GM21619 (cell line): ENCODE measurements at regions not wholly inside any gene's neighbourhood (a gene's known extent, or its start where the extent isn't known, plus 50 kb on each side); places are given as distances from the start of the nearest gene placed in this dataset.

Experiments used
- ATAC-seq: cut with Tn5 transposase; IDR thresholded peaks from one replicate; pipeline ENCODE4 v1.9.1; 2021; ENCODE audit not compliant: unreplicated experiment

GRCh38 chr2:174669336-174669735, 71.7 kb upstream of the WIPF1 start:
- ATAC-seq = no peak

- ATAC-seq = no peak
These were observed 70.5 kb upstream of the WIPF1 start for GRCh38 chr2:174668075-174668474.

- no peak for ATAC-seq
These were observed 69.8 kb upstream of the WIPF1 start for GRCh38 chr2:174667250-174667860.

GRCh38 chr2:174666845-174667244, 69.2 kb upstream of the WIPF1 start:
- ATAC-seq = no peak

GRCh38 chr2:174666312-174666711, 68.7 kb upstream of the WIPF1 start:
- ATAC-seq = no peak

GRCh38 chr2:174664084-174664759, 66.6 kb upstream of the WIPF1 start:
- ATAC-seq = no peak

- ATAC-seq = no peak
These were observed 65.9 kb upstream of the WIPF1 start for GRCh38 chr2:174663550-174663949.

- no peak for ATAC-seq
These were observed 65.3 kb upstream of the WIPF1 start for GRCh38 chr2:174662859-174663258.

- no peak for ATAC-seq
These were observed 64.9 kb upstream of the WIPF1 start for GRCh38 chr2:174662459-174662858.

- no peak for ATAC-seq
These were observed 63.5 kb upstream of the WIPF1 start for GRCh38 chr2:174660984-174661675.

GRCh38 chr2:174659069-174659900, 61.7 kb upstream of the WIPF1 start:
- ATAC-seq = no peak

- ATAC-seq = no peak
These were observed 59.1 kb upstream of the WIPF1 start for GRCh38 chr2:174656676-174657176.

- ATAC-seq = no peak
These were observed 58.4 kb upstream of the WIPF1 start for GRCh38 chr2:174656035-174656434.

- ATAC-seq = no peak
These were observed 56.9 kb upstream of the WIPF1 start for GRCh38 chr2:174654419-174654941.

GRCh38 chr2:174648896-174649295, 51.3 kb upstream of the WIPF1 start:
- ATAC-seq = no peak
